Testis (tissue), 2 donors: ENCODE measurements at regions not wholly inside any gene's neighbourhood (a gene's known extent, or its start where the extent isn't known, plus 50 kb on each side); places are given as distances from the start of the nearest gene placed in this dataset.

ENCODE experiments used
- CTCF ChIP-seq, 3 experiments: fragments of 450-650 bp in 2 of 3; fragments of 200-600 bp in 1 of 3; sonication (generic) in 1 of 3; IDR thresholded peaks; one replicate each; pipeline ENCODE4 v1.5.1; 2016 to 2019; ENCODE audit warnings: antibody characterized with exemption in 3 of 3, mild to moderate bottlenecking in 2 of 3, moderate library complexity in 1 of 3
- POLR2A ChIP-seq: fragments of 450-650 bp; IDR thresholded peaks from one replicate; pipeline ENCODE4 v1.6.1; 2017; ENCODE audit warnings: antibody characterized with exemption, mild to moderate bottlenecking, moderate library complexity

- no peak for TF ChIP-seq CTCF (IDR thresholded peaks at IDR 0.05)
- no peak for TF ChIP-seq POLR2A
These were observed 96.5 kb upstream of the PGRMC2 start for GRCh38 chr4:128384091-128384520.
